ENCODE measurements at regions not wholly inside any gene's neighbourhood (a gene's known extent, or its start where the extent isn't known, plus 50 kb on each side); places are given as distances from the start of the nearest gene placed in this dataset.

- Histone ChIP-seq H3K9ac (replicated peaks in 1 of 4; ENCODE audit: extremely low read depth in 1 of 4, low read depth in 3 of 4, low read length in 3 of 4) (no peak overlapping the region), H4K20me1 (replicated peaks in 1 of 2; ENCODE audit: control insufficient read depth in 1 of 2, insufficient read depth in 2 of 2, low read length in 2 of 2) (no peaks in the 10 kb centered on the region), H3K4me3 (ENCODE audit: extremely low read depth in 1 of 4, insufficient read depth in 2 of 4, low read depth in 3 of 4, low read length in 4 of 4) (no peak overlapping the region), H3K36me3 (ENCODE audit: control insufficient read depth in 2 of 4, insufficient read depth in 4 of 4, low read length in 3 of 4) (no peaks in the 10 kb centered on the region), H4K91ac (replicated peaks; ENCODE audit: insufficient read length, low read length) (no peak overlapping the region), H2AK5ac (ENCODE audit: low read depth, low read length) (no peak overlapping the region), H3K9me3 (ENCODE audit: insufficient read depth in 2 of 2, low read depth in 1 of 2, low read length in 1 of 2) (no peaks in the 10 kb centered on the region), H2AFZ (ENCODE audit: low read length) (no peak overlapping the region), H3K27ac (ENCODE audit: low read depth, low read length) (no peak overlapping the region), H3K4ac (replicated peaks; ENCODE audit: insufficient read length, low read depth, low read length) (no peak overlapping the region), H4K8ac (ENCODE audit: extremely low read depth, insufficient read depth, low read length) (no peak overlapping the region), H3K18ac (ENCODE audit: extremely low read depth, low read length) (no peak overlapping the region), H2BK20ac (ENCODE audit: low read length) (no peak overlapping the region), H3K27me3 (replicated peaks in 1 of 4; ENCODE audit: control insufficient read depth in 3 of 4, extremely low read depth in 1 of 4, insufficient read depth in 3 of 4, low read length in 3 of 4) (no peaks in the 10 kb centered on the region), H3K79me1 (ENCODE audit: low read depth, low read length) (no peaks in the 10 kb centered on the region), H2BK12ac (ENCODE audit: low read depth, low read length) (no peak overlapping the region), H3K56ac (replicated peaks; ENCODE audit: insufficient read length, low read depth, low read length) (no peak overlapping the region), H2BK15ac (ENCODE audit: low read length) (no peak overlapping the region), H3K4me2 (ENCODE audit: insufficient read depth in 1 of 2, low read depth in 2 of 2, low read length in 2 of 2) (no peak overlapping the region), H4K5ac (ENCODE audit: insufficient read length, low read depth, low read length) (no peak overlapping the region), H2BK120ac (replicated peaks; ENCODE audit: low read depth, low read length) (no peak overlapping the region), H2BK5ac (ENCODE audit: low read depth, low read length) (no peak overlapping the region), H3K23ac (ENCODE audit: insufficient read length) (no peak overlapping the region), H3K14ac (ENCODE audit: insufficient read length) (no peak overlapping the region), H3K79me2 (ENCODE audit: control insufficient read depth in 1 of 2, insufficient read depth in 2 of 2, low read length in 2 of 2) (no peaks in the 10 kb centered on the region), H3K4me1 (replicated peaks in 1 of 4; ENCODE audit: control insufficient read depth in 3 of 4, insufficient read depth in 4 of 4, low read length in 3 of 4) (no peaks in the 10 kb centered on the region), H3K23me2 (ENCODE audit: low read depth, low read length) (no peaks in the 10 kb centered on the region)
- TF ChIP-seq, protein P1, sequence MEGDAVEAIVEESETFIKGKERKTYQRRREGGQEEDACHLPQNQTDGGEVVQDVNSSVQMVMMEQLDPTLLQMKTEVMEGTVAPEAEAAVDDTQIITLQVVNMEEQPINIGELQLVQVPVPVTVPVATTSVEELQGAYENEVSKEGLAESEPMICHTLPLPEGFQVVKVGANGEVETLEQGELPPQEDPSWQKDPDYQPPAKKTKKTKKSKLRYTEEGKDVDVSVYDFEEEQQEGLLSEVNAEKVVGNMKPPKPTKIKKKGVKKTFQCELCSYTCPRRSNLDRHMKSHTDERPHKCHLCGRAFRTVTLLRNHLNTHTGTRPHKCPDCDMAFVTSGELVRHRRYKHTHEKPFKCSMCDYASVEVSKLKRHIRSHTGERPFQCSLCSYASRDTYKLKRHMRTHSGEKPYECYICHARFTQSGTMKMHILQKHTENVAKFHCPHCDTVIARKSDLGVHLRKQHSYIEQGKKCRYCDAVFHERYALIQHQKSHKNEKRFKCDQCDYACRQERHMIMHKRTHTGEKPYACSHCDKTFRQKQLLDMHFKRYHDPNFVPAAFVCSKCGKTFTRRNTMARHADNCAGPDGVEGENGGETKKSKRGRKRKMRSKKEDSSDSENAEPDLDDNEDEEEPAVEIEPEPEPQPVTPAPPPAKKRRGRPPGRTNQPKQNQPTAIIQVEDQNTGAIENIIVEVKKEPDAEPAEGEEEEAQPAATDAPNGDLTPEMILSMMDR (IDR thresholded peaks at IDR 0.05; ENCODE audit: control extremely low read depth in 1 of 3, insufficient read depth in 1 of 3, low read depth in 1 of 3, low read length in 3 of 3) = no peak
- TF ChIP-seq POLR2A (IDR thresholded peaks at IDR 0.05; ENCODE audit: control extremely low read depth in 1 of 2, low read depth in 2 of 2, low read length in 2 of 2) = no peak
- TF ChIP-seq POU5F1 (IDR thresholded peaks at IDR 0.05; ENCODE audit: low read depth, low read length) = no peak
- TF ChIP-seq SIN3A (conservative IDR thresholded peaks at IDR 0.05 in 1 of 2, IDR thresholded peaks at IDR 0.05 in 1 of 2; ENCODE audit: low read depth in 1 of 2, low read length in 2 of 2) = no peak
- no peak for TF ChIP-seq RBBP5 (IDR thresholded peaks at IDR 0.05; ENCODE audit: borderline replicate concordance, low read depth, low read length)
- no peak for TF ChIP-seq TCF12 (IDR thresholded peaks at IDR 0.05; ENCODE audit: low read depth, low read length)
- TF ChIP-seq RXRA (IDR thresholded peaks at IDR 0.05; ENCODE audit: insufficient read depth, low read depth, low read length) = no peak
- no peak for TF ChIP-seq SRF (IDR thresholded peaks at IDR 0.05; ENCODE audit: low read depth, low read length)
- no peak for TF ChIP-seq BRCA1 (IDR thresholded peaks at IDR 0.05; ENCODE audit: low read depth, low read length)
- FAIRE-seq (no peak), DNase-seq (ENCODE audit: low read depth in 1 of 2, low spot score in 2 of 2) (no peak)
- POLR2A ChIA-PET (ENCODE audit: partially characterized antibody) = no interaction called here
- CTCF ChIA-PET (ENCODE audit: partially characterized antibody) = no interaction called here
These were observed 57.2 kb downstream of the KIF4B start for GRCh38 chr5:155070781-155071180.

Data from H1 (cell line).